ENCODE measurements at regions not wholly inside any gene's neighbourhood (a gene's known extent, or its start where the extent isn't known, plus 50 kb on each side); places are given as distances from the start of the nearest gene placed in this dataset.
A peak's percentile ranks its signal among the peaks of the same experiment; 100 is the strongest.

GRCh38 chr2:858646-859045 is 92.0 kb upstream of the SNTG2 start:
- no peak for DNase-seq

DNA sequence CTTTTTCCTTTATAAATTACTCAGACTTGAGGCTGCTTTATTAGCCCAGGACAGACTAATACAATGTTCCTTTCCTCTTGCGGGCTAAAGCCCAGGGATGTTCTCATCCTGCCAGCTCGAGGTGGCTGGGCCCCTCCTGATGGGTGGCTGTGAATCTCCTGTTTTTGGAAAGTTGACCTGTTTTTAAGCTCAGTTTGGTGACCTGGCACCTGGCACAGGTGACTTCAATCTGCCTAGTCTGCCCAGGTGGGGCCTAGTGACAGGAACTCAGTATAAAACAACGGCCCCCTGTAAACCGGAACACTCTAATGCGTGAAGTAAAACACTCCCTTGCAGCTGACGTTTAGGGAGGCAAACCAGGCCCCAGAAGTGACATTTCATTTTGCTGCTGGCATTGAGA is 92.7 kb upstream of the SNTG2 start:
- no peak for DNase-seq

DNA sequence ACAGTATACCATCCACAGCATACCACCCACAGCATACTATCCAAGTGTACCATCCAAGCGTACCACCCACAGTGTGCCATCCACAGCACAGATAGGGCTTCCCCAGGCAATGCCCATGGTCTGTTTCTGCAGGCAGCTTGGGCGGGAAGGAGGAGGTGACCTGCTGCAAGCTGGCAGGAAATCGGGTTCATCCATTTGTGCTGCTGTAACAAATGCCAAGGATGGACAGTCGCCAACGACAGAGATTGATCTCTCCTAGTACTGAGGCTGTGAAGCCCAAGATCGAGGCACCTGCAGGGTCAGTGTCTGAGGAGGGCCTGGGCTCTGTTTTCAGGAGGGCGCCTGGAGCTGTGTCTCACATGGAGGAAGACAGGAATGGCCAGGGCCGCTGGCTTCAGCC is 93.6 kb upstream of the SNTG2 start:
- no peak for DNase-seq

- DNase-seq, result no peak
These were observed 94.2 kb upstream of the SNTG2 start for GRCh38 chr2:856456-856855.

DNA sequence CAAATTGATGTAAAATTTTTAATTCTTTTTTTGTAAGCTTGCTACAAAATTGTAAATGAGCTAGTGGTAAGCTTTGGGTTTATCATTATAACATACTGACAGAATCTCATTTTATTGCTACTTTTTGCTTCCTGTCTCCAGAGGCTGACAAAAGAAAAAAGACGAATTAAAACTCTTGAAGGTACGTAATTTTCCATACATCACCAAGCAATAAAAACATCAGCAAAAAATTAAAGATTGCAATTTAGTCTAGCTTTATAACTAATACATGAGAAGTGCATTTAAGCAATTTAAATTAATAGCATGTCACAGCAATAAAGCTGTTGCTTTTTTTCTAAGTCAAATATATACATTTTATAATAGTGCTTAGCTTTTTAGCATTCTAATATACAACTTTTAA is 94.6 kb upstream of the SNTG2 start:
- DNase-seq, result no peak

- no peak for DNase-seq
These were observed 95.5 kb upstream of the SNTG2 start for GRCh38 chr2:855177-855576.

- DNase-seq, result peak; percentile 19
These were observed 96.2 kb upstream of the SNTG2 start for GRCh38 chr2:854460-854859.

- no peak for DNase-seq
These were observed 97.3 kb upstream of the SNTG2 start for GRCh38 chr2:853203-853870.

- DNase-seq, result no peak
These were observed 98.5 kb upstream of the SNTG2 start for GRCh38 chr2:852168-852567.

DNA sequence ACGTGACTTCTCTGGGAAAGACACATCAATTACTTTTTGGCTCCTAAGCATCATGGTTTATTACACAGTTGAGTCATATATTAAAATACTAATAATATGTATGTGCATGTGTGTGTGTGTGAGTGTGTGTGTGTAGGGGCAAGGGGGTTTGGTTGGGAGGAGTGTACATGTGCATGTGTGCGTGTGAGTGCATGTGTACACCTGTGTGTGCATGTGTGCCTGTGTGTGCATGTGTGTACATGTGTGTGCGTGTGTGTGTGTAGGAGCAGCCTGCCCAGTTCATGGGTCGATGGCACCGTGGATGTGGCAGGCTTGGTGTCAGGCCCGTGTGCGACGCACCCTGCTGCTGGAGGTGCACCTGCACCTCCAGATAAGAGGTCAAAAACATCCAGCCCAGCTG is 99.0 kb upstream of the SNTG2 start:
- DNase-seq, result no peak

DNA sequence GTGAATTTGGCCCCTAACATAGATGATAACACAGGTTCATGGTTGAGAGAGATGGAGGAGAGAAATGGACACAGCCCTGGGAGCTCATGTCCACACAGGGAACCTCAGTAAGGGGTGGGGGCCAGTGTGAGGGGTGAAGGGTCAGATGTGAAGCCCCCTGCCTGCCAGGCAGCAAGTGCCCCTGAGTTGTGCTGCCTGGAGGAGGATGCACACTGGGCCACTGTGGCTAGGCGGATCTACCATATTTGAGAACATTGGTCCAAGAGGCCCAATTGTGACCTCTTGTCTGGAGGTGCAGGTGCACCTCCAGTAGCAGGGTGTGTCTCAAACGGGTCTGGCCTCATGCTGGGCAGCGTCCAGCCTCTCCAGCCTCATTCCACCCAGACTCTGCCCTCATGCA is 99.6 kb upstream of the SNTG2 start:
- DNase-seq, result no peak

DNA sequence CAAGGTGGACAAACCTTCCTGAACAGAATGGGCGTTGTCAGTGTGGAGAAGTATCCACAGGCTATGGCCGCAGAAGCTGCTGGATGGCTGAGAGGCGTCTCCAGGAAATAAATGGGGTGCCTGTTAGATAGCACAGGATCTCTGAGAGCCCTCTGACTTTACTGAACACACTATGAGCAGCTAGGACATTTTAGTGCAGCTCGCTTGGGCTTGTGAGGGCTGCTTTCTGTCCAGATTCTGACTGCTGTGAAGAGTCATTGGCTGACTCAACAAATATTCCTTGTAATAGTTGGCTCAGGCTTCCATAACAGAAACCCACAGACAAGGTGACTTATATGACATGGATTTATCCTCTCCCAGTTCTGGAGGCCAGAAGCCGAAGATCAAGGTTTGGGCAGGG is 100.2 kb upstream of the SNTG2 start:
- DNase-seq, result no peak

GRCh38 chr2:848099-848498 is 102.5 kb upstream of the SNTG2 start:
- DNase-seq, result no peak

- no peak for DNase-seq
These were observed 103.0 kb upstream of the SNTG2 start for GRCh38 chr2:847669-848068.

- no peak for DNase-seq
These were observed 105.9 kb upstream of the SNTG2 start for GRCh38 chr2:844715-845114.

- no peak for DNase-seq
These were observed 108.4 kb upstream of the SNTG2 start for GRCh38 chr2:842151-842803.

DNA sequence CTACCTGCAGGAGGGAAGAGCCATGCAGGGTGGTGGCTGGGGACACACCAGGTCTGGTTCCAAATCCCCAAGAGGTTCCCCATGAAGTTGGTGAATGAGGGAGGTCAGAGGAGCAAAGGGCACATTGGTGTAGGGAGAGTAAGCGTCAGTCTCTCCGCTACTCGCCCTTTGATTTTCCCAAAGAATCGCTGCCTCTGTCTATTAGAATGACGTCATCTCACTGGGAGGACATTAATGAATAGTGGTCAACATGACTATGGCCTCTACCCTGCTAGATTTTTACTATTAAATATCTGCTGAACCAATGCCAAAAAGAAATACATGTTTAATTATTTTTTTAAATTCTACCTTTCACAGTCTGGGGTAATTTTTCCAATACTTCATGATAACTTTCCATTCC is 109.6 kb upstream of the SNTG2 start:
- no peak for DNase-seq

DNA sequence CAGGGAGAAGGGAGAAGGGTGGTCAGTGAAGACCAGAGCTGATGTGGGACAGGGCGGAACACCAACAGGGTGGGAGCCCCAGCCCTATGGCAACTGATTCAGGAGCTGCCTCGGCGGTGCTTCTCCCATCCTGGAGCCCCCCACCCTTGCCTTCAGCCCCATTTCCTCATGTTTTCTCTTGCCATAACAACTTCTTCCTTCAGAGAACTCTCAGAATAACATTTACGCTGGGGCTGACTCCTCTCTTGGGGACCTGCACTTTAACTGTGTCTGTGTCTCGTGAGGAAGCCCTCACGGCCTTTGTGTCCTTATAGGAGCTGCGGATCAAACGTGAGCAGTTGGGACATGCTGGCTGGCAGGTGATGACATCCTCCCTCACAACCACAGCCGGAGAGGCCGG is 116.4 kb upstream of the SNTG2 start:
- no peak for DNase-seq

GRCh38 chr2:833180-833579 is 117.5 kb upstream of the SNTG2 start:
- DNase-seq, result no peak

DNA sequence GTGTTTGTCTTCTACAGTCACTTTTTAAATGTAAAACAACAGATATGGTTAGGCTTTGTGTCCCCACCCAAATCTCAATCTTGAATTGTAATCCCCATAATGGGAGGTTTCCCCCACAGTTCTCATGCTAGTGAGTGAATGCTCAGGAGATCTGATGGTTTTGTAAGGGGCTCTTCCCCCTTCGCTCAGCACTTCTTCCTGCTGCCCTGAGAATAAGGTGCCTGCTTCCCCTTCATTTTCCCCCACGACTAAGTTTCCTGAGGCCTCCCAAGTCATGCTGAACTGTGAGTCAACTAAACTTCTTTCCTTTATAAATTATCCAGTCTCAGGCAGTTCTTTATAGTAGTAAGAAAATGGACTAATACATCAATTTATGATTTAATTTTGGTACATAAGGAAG is 118.0 kb upstream of the SNTG2 start:
- no peak for DNase-seq

- no peak for DNase-seq
These were observed 119.0 kb upstream of the SNTG2 start for GRCh38 chr2:831622-832021.

DNA sequence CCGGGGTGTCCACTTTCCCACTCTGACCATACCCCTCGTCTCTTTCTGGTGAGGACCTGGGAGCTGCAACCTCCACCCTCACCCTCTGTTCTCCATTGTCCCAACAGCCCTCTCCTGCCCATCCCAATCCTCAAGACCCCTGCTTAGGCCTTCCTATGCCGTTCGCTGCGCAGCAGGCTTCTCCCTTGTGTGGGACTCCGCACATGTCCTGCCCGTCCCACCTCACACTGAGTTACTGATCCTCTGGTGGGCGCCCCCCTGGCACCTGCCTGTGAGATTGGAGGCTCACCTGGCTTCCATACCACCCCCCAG is 119.5 kb upstream of the SNTG2 start:
- no peak for DNase-seq

GRCh38 chr2:830419-831224 is 120.0 kb upstream of the SNTG2 start:
- no peak for DNase-seq

DNA sequence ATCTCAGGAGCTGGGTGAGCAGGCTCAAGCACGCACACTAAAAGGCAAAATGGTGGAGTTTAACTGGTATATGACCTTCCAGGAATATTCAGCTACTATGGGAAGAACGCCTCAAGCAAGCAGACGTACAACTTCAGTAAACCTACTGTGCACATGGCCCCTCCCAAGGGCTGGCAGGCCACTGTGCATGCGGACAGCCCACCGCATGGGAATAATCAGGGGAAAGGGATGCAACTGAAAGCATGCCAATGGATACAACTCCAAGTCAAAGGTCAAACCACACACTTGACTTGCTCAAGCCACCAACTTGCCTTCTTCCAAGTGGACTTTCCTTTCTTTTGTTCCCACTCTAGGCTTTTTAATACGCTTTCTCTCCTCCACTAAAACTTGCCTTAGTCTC is 121.6 kb upstream of the SNTG2 start:
- no peak for DNase-seq

DNA sequence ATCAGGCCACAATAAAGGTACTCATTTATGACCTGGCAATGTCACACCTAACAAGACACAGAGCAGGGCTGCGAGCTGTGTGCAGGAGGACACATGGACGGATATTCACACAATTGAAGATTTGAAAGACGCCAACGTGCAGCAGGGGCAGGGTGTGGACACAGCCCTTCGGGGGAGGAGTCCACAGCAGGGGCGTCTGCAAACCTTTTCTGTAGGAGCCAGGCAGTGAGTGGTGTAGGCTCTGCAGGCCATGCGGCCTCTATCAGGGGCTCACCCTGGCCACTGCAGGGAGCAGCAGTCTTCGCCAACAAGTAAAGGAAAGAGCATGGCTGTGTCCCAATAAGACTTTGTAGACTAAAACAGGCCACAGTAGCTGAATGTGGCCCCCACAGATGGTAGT is 125.7 kb upstream of the SNTG2 start:
- no peak for DNase-seq

Measured in DMS53 (cell line).